Memory B cell (primary cell): ENCODE measurements at regions not wholly inside any gene's neighbourhood (a gene's known extent, or its start where the extent isn't known, plus 50 kb on each side); places are given as distances from the start of the nearest gene placed in this dataset.
A peak's percentile ranks its signal among the peaks of the same experiment; 100 is the strongest.
"Not testable (repeated sequence)": the region's sequence is repeated elsewhere in the genome, so short reads cannot be mapped to it uniquely, and the experiment has no call there.

Experiments
- ATAC-seq: fragments of 150-1000 bp; cut with Tn5 transposase; 2 replicates; pipeline ENCODE4 v1.10.0; 2021; ENCODE audit warnings: low read depth, mild to moderate bottlenecking, moderate library complexity
- DNase-seq, 2 donors: peaks; one replicate each; pipeline ENCODE4 v3.0.0; 2022; ENCODE audit warnings: low spot score in 2 of 2
- H3K27ac Mint-ChIP-seq: one replicate; pipeline ENCODE4 v1.8.0; 2022; ENCODE audit warnings: mild to moderate bottlenecking, moderate library complexity, mixed read lengths
- H3K27me3 Mint-ChIP-seq: one replicate; pipeline ENCODE4 v1.8.0; 2022; ENCODE audit warnings: mixed read lengths
- H3K36me3 Mint-ChIP-seq: one replicate; pipeline ENCODE4 v1.8.0; 2022; ENCODE audit warnings: mild to moderate bottlenecking, mixed read lengths
- H3K4me1 Mint-ChIP-seq: one replicate; pipeline ENCODE4 v1.8.0; 2022; ENCODE audit warnings: mixed read lengths
- H3K4me3 Mint-ChIP-seq: one replicate; pipeline ENCODE4 v1.8.0; 2022; ENCODE audit warnings: mild to moderate bottlenecking, moderate library complexity, mixed read lengths
- H3K9me3 Mint-ChIP-seq: one replicate; pipeline ENCODE4 v1.8.0; 2022; ENCODE audit warnings: mixed read lengths

- ATAC-seq (peak; percentile 55), DNase-seq (no peak)
- Mint-ChIP-seq H3K27ac (peak overlapping the region; percentile 0), H3K36me3 (peaks cover 2% of the 10 kb centered on the region), H3K27me3 (peaks cover 13% of the 10 kb centered on the region), H3K9me3 (no peaks in the 10 kb centered on the region), H3K4me1 (peaks cover 13% of the 10 kb centered on the region), H3K4me3 (peak overlapping the region; percentile 46)
Measured at GRCh38 chrX:1026263-1027015, 186.0 kb downstream of the CRLF2 start.

DNA sequence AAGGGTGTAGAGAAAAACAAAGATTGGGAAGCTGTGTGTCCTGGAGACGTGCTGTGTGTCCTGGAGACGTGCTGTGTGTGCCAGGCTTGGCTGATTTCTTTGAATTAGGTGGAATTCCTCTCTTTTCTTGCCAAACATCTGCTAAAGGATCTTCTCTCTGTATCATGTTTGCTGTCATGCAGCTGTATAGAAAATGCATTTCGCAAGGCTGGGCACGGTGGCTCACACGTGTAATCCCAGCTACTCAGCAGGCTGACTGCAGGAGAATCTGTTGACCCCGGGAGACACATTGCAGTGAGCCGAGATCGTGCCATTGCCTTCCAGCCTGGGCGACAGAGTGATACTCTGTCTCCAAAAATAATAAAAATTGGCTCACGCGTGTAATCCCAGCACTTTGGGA is 187.0 kb downstream of the CRLF2 start:
- DNase-seq (no peak), ATAC-seq (no peak)
- Mint-ChIP-seq H3K4me1 (peaks cover 13% of the 10 kb centered on the region), H3K27me3 (peaks cover 13% of the 10 kb centered on the region), H3K27ac (no peak overlapping the region), H3K9me3 (no peaks in the 10 kb centered on the region), H3K36me3 (peaks cover 2% of the 10 kb centered on the region), H3K4me3 (no peak overlapping the region)

DNA sequence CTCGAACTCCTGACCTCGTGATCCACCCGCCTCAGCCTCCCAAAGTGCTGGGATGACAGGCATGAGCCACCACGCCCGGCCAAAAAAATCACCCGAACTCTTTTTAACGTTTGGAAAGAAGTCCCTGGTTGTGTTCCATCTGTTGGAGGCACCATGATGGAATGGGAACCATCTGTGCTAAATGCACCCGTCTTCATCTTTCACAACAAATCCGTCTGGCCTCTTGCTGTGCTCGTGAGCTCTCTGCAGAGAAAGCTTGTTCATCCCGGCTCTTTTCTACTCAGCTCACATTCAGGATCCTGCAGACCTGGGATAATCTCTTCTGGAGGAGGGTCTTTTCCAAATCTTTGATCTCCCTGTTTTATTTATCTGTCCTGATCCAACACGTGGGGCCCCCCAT is 188.8 kb downstream of the CRLF2 start:
- Mint-ChIP-seq H3K4me1 (peaks cover 13% of the 10 kb centered on the region), H3K27me3 (peaks cover 13% of the 10 kb centered on the region), H3K27ac (no peak overlapping the region), H3K36me3 (peaks cover 2% of the 10 kb centered on the region), H3K4me3 (no peak overlapping the region), H3K9me3 (no peaks in the 10 kb centered on the region)
- ATAC-seq (no peak), DNase-seq (no peak)

DNA sequence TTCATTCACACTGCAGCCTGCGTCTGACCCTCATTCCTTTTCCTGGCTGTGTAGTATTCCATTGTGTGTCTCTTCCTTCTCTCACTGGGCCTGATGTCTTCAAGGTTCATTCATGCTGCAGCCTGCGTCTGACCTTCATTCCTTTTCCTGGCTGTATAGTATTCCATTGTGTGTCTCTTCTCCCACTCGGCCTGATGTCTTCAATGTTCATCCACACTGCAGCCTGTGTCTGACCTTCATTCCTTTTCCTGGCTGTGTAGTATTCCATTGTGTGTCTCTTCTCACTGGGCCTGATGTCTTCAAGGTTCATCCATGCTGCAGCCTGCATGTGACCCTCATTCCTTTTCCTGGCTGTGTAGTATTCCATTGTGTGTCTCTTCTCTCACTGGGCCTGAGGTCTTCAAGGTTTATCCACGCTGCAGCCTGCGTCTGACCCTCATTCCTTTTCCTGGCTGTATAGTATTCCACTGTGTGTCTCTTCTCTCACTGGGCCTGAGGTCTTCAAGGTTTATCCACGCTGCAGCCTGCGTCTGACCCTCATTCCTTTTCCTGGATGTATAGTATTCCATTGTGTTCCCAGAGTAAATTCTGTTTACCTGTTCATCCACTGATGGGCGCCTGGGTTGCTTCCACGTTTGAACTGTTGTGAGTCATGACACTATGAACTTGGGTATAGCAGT is 191.0 kb downstream of the CRLF2 start:
- H3K36me3 Mint-ChIP-seq, H3K27me3 Mint-ChIP-seq, H3K4me3 Mint-ChIP-seq, H3K9me3 Mint-ChIP-seq, H3K27ac Mint-ChIP-seq, H3K4me1 Mint-ChIP-seq, ATAC-seq, DNase-seq: not testable (repeated sequence)

DNA sequence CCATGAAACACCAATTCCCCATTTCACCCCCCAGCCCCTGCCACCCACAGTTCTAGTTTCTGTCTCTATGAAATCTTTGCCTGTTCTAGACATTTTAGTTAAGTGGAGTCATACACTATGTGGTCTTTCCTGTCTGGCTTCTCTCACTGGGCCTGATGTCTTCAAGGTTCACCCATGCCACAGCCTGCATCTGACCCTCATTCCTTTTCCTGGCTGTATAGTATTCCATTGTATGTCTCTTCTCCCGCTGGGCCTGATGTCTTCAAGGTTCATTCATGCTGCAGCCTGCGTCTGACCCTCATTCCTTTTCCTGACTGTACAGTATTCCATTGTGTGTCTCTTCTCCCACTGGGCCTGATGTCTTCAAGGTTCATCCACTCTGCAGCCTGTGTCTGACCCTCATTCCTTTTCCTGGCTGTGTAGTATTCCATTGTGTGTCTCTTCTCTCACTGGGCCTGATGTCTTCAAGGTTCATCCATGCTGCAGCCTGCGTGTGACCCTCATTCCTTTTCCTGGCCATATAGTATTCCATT is 191.7 kb downstream of the CRLF2 start:
- no peaks in the 10 kb centered on the region for H3K27me3 Mint-ChIP-seq
- no peak overlapping the region for H3K27ac Mint-ChIP-seq

DNA sequence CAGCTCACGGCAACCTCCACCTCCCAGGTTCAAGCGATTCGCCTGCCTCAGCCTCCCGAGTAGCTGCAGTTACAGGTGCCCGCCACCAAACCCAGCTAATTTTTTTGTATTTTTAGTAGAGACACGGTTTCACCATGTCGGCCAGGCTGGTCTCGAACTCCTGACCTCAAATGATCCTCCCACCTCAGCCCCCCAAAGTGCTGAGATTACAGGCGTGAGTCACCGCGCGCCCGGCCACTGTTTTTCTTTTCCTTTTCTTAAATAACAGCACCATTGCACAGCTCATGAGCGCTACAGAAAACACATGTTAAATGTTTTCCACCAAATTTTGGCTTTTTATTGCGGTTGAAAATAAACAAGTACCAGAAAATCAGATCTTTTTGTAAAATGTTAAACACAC is 195.5 kb downstream of the CRLF2 start:
- not testable (repeated sequence) for H3K9me3 Mint-ChIP-seq, H3K27me3 Mint-ChIP-seq, H3K4me1 Mint-ChIP-seq, DNase-seq, ATAC-seq, H3K4me3 Mint-ChIP-seq, H3K27ac Mint-ChIP-seq, H3K36me3 Mint-ChIP-seq

More for the DNA sequence above, 191.7 kb downstream of the CRLF2 start:
- no peaks in the 10 kb centered on the region for H3K4me1 Mint-ChIP-seq
- no peaks in the 10 kb centered on the region for H3K36me3 Mint-ChIP-seq
- DNase-seq (no peak), ATAC-seq (no peak)
- no peaks in the 10 kb centered on the region for H3K9me3 Mint-ChIP-seq
- no peak overlapping the region for H3K4me3 Mint-ChIP-seq

- ATAC-seq, H3K27ac Mint-ChIP-seq, H3K9me3 Mint-ChIP-seq, DNase-seq, H3K4me1 Mint-ChIP-seq, H3K36me3 Mint-ChIP-seq, H3K27me3 Mint-ChIP-seq, H3K4me3 Mint-ChIP-seq: not testable (repeated sequence)
Measured at GRCh38 chrX:1016281-1016680, 196.2 kb downstream of the CRLF2 start.

DNA sequence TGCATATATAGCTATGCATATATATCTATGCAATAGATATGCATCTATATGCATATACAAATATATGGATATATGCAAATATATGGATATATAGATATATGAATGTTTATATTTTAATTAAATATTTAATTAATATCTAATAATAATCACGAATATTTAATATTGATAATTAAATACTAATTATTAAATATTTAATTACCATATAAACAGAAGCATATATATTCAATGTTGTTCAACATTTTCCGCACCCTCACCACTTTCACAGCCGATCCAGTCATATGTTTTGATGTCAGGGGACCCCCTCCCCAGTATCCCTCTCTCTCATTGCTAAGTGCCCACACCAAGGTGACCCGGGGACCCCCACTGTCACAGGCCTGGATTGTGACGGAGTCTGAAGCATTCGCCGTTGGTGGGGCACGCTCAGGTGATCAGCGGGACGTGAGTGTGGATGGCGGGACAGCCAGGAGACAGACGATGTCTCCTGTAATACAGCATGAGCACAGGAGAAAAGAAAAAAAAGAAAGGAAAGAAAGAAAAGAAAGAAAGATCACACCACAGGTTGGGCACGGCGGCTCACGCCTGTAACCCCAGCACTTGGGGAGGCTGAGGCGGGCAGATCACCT is 199.7 kb downstream of the CRLF2 start:
- DNase-seq: no peak
- Mint-ChIP-seq H3K4me1 (no peaks in the 10 kb centered on the region), H3K36me3 (no peaks in the 10 kb centered on the region), H3K9me3 (no peaks in the 10 kb centered on the region), H3K27me3 (peaks cover 2% of the 10 kb centered on the region), H3K27ac (no peak overlapping the region), H3K4me3 (no peak overlapping the region)
- ATAC-seq: no peak

DNA sequence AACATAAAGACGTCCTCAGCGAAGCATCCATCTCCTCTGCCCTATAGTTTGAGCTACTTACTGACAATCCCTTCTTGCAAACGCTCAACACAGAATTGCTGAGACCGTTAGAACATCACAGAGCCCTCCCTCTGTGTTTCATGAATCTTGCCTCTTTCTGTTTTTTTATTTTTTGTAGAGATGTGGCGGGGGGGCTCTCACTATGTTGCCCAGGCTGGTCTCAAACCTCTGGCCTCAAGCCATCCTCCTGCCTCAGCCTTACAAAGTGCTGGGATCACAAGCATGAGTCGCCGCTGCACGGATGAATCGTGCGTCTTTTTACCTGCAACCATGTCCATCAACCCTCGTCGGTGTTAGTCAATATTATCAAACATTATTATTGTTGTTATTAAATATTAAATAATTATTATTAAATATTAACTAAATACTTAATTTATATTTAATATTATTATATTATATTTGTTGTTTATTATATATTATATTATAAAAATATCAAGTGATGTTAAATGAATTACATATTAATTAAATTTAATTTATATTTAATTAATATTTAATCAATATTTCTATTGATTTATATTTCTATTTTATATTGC is 200.7 kb downstream of the CRLF2 start:
- DNase-seq (no peak), ATAC-seq (no peak)
- Mint-ChIP-seq H3K27me3 (peaks cover 2% of the 10 kb centered on the region), H3K27ac (no peak overlapping the region), H3K9me3 (no peaks in the 10 kb centered on the region), H3K4me1 (no peaks in the 10 kb centered on the region), H3K36me3 (no peaks in the 10 kb centered on the region), H3K4me3 (no peak overlapping the region)

- no peaks in the 10 kb centered on the region for H3K9me3 Mint-ChIP-seq
- no peak overlapping the region for H3K4me3 Mint-ChIP-seq
- H3K36me3 Mint-ChIP-seq: no peaks in the 10 kb centered on the region
- no peak overlapping the region for H3K27ac Mint-ChIP-seq
- DNase-seq: no peak
- ATAC-seq: no peak
- no peaks in the 10 kb centered on the region for H3K4me1 Mint-ChIP-seq
- H3K27me3 Mint-ChIP-seq: peaks cover 2% of the 10 kb centered on the region
Measured at GRCh38 chrX:1009771-1010170, 202.7 kb downstream of the CRLF2 start.

DNA sequence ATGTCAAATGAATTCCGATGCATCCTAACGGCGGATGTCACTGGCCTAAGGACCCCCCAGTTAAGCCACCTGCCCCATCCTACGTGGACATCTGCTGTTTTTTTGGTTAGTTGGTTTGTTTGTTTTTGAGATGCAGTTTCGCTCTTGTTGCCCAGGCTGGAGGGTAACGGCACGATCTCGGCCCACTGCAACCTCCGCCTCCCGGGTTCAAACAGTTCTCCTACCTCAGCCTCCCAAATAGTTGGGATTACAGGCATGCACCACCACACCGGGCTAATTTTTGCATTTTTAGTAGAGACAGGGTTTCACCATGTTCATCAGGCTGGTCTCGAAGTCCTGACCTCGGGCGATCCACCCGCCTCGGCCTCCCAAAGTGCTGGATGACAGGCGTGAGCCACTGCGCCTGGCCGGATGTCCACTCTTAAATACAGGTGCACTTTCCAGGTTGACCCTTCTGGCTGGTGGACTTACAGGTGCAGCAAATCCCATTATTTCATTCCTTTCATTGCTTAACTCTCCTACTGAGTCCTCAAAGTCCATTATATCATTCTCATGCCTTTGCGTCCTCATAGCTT is 206.2 kb downstream of the CRLF2 start:
- no peak for ATAC-seq
- H3K27me3 Mint-ChIP-seq: no peaks in the 10 kb centered on the region
- no peaks in the 10 kb centered on the region for H3K36me3 Mint-ChIP-seq
- no peaks in the 10 kb centered on the region for H3K4me1 Mint-ChIP-seq
- no peak overlapping the region for H3K4me3 Mint-ChIP-seq
- H3K27ac Mint-ChIP-seq: no peak overlapping the region
- H3K9me3 Mint-ChIP-seq: no peaks in the 10 kb centered on the region
- no peak for DNase-seq

GRCh38 chrX:1002611-1003010 is 209.8 kb downstream of the CRLF2 start:
- Mint-ChIP-seq H3K36me3 (no peaks in the 10 kb centered on the region), H3K4me1 (no peaks in the 10 kb centered on the region), H3K4me3 (no peak overlapping the region), H3K9me3 (no peaks in the 10 kb centered on the region), H3K27ac (no peak overlapping the region), H3K27me3 (no peaks in the 10 kb centered on the region)
- ATAC-seq: no peak
- DNase-seq: no peak

DNA sequence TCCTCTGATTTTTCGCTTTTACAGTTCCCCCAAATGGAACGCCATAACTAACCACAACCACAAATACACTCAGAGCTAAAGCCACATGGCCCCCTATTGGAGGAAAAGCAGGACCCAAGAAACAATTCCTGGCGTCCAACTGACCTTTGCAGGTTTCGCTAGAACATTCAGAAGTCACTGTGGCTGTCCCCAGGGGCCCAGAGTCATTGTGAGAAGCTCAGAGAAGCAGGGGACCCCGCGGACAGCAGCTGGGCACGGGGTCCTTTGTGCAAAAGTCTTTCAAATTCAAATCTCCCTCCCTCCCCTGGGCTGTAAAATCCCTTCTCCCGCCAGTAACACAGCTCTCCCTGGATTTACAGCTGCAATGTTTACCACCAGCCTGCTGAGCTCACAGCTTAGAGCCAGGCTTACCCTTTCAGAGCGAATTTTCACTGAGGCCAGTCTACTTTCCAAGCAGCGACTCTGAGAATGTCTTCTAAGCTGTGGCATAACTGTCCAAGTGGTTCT is 214.8 kb downstream of the CRLF2 start:
- Mint-ChIP-seq H3K27me3 (no peaks in the 10 kb centered on the region), H3K4me1 (no peaks in the 10 kb centered on the region), H3K9me3 (peaks cover 4% of the 10 kb centered on the region), H3K4me3 (no peak overlapping the region), H3K36me3 (peaks cover 5% of the 10 kb centered on the region), H3K27ac (no peak overlapping the region)
- no peak for ATAC-seq
- DNase-seq: no peak

GRCh38 chrX:994780-995179 is 217.7 kb downstream of the CRLF2 start:
- no peak for DNase-seq
- peaks cover 13% of the 10 kb centered on the region for H3K36me3 Mint-ChIP-seq
- no peak overlapping the region for H3K27ac Mint-ChIP-seq
- no peak for ATAC-seq
- no peak overlapping the region for H3K4me3 Mint-ChIP-seq
- no peaks in the 10 kb centered on the region for H3K27me3 Mint-ChIP-seq
- peaks cover 17% of the 10 kb centered on the region for H3K9me3 Mint-ChIP-seq
- peaks cover 10% of the 10 kb centered on the region for H3K4me1 Mint-ChIP-seq
